Keratinocyte (primary cell): ENCODE measurements at regions not wholly inside any gene's neighbourhood (a gene's known extent, or its start where the extent isn't known, plus 50 kb on each side); places are given as distances from the start of the nearest gene placed in this dataset.
A peak's percentile ranks its signal among the peaks of the same experiment; 100 is the strongest.

Experiments used
- DNase-seq: peaks from one replicate; pipeline ENCODE4 v3.0.0-alpha.2; 2011; ENCODE audit warnings: low read depth, missing footprints, low spot score
- FAIRE-seq: peaks from 2 replicates; lab custom pipeline; 2011; peaks lifted over from hg19 to GRCh38; lab: Jason Lieb, UNC
- H2AFZ ChIP-seq: 2 replicates; pipeline ENCODE4 v1.6.0; 2012; ENCODE audit warnings: low read length, control low read depth, inconsistent platforms; ENCODE audit not compliant: control insufficient read depth
- H3K27ac ChIP-seq: 2 replicates; pipeline ENCODE4 v1.5.1; 2011; ENCODE audit warnings: low read length; ENCODE audit not compliant: control insufficient read depth, insufficient read depth
- H3K27me3 ChIP-seq: 3 replicates; pipeline ENCODE4 v1.6.0; 2011; ENCODE audit warnings: low read length; ENCODE audit not compliant: control insufficient read depth, insufficient read depth; ENCODE audit errors: extremely low read depth
- H3K36me3 ChIP-seq, 2 experiments: 2 replicates in 1 of 2; 3 replicates in 1 of 2; pipeline ENCODE4 v1.5.1; 2011; ENCODE audit warnings: low read length in 2 of 2, mild to moderate bottlenecking in 1 of 2; ENCODE audit not compliant: control insufficient read depth in 2 of 2, insufficient read depth in 2 of 2; ENCODE audit errors: extremely low read depth in 1 of 2
- H3K4me1 ChIP-seq: 3 replicates; pipeline ENCODE4 v1.5.1; 2011; ENCODE audit warnings: low read length; ENCODE audit not compliant: control insufficient read depth, insufficient read depth; ENCODE audit errors: extremely low read depth
- H3K4me2 ChIP-seq: 3 replicates; pipeline ENCODE4 v1.6.0; 2011; ENCODE audit warnings: low read depth, low read length; ENCODE audit not compliant: control insufficient read depth, insufficient read depth; ENCODE audit errors: extremely low read depth
- H3K4me3 ChIP-seq, 3 experiments: fragments of 200-600 bp in 1 of 3; sonication (generic) in 1 of 3; 2 replicates in 2 of 3; 3 replicates in 1 of 3; pipeline ENCODE4 v1.5.1; 2011 to 2016; ENCODE audit warnings: low read length in 3 of 3, mild to moderate bottlenecking in 3 of 3, control low read depth in 2 of 3, inconsistent platforms in 1 of 3, low read depth in 1 of 3, mixed read lengths in 1 of 3, mixed run types in 1 of 3, moderate library complexity in 1 of 3; ENCODE audit not compliant: control insufficient read depth in 2 of 3, insufficient read depth in 2 of 3; ENCODE audit errors: extremely low read depth in 1 of 3
- H3K79me2 ChIP-seq: 2 replicates; pipeline ENCODE4 v1.6.0; 2012; ENCODE audit warnings: low read length; ENCODE audit not compliant: control insufficient read depth, insufficient read depth
- H3K9ac ChIP-seq: 3 replicates; pipeline ENCODE4 v1.6.0; 2011; ENCODE audit warnings: low read length; ENCODE audit not compliant: control insufficient read depth, insufficient read depth; ENCODE audit errors: extremely low read depth
- H3K9me1 ChIP-seq: 3 replicates; pipeline ENCODE4 v1.6.0; 2011; ENCODE audit warnings: low read length; ENCODE audit not compliant: control insufficient read depth, insufficient read depth; ENCODE audit errors: extremely low read depth
- H3K9me3 ChIP-seq: 2 replicates; pipeline ENCODE4 v1.5.1; 2012; ENCODE audit warnings: low read depth, low read length; ENCODE audit not compliant: control insufficient read depth
- H4K20me1 ChIP-seq: 3 replicates; pipeline ENCODE4 v1.6.0; 2011; ENCODE audit warnings: low read length; ENCODE audit not compliant: control insufficient read depth, insufficient read depth; ENCODE audit errors: extremely low read depth
- CTCF ChIP-seq, 3 experiments: IDR thresholded peaks in 1 of 3; conservative IDR thresholded peaks in 1 of 3; optimal IDR thresholded peaks in 1 of 3; 2 replicates in 2 of 3; 3 replicates in 1 of 3; pipeline versions ENCODE3 to v1.5.1; 2011; ENCODE audit warnings: low read length in 3 of 3, mild to moderate bottlenecking in 3 of 3, moderate library complexity in 2 of 3, control low read depth in 1 of 3, inconsistent platforms in 1 of 3; ENCODE audit not compliant: insufficient read depth in 2 of 3; ENCODE audit errors: extremely low read depth in 1 of 3
- EZH2 ChIP-seq: IDR thresholded peaks from one replicate; pipeline ENCODE4 v1.6.1; 2012; ENCODE audit warnings: inconsistent platforms, mild to moderate bottlenecking, low read length, moderate library complexity
- dilution Hi-C: fragments of 300-500 bp; cut with MboI; formaldehyde crosslinking; loops from one replicate; pipeline ENCODE4 v1.7.0; 2020; ENCODE audit warnings: low sequenced_read_pairs; ENCODE audit not compliant: extremely low pct_ligation_motif_present

- H2AFZ ChIP-seq = no peak overlapping the region
These were observed 973.3 kb upstream of the TMEM132C start for GRCh38 chr12:127293507-127294310.

GRCh38 chr12:127294651-127295210 is 972.2 kb upstream of the TMEM132C start:
- no peak overlapping the region for H3K4me3 ChIP-seq
- H3K27ac ChIP-seq = no peak overlapping the region
- dilution Hi-C loops = no loop called here
- H3K36me3 ChIP-seq = no peaks in the 10 kb centered on the region
- H3K9me1 ChIP-seq = no peaks in the 10 kb centered on the region
- no peak overlapping the region for H3K9ac ChIP-seq
- no peaks in the 10 kb centered on the region for H3K4me1 ChIP-seq
- H3K27me3 ChIP-seq = no peaks in the 10 kb centered on the region
- H3K79me2 ChIP-seq = no peaks in the 10 kb centered on the region
- FAIRE-seq (no peak), DNase-seq (no peak)
- H4K20me1 ChIP-seq = no peaks in the 10 kb centered on the region
- no peak for TF ChIP-seq CTCF (optimal IDR thresholded peaks at IDR 0.05 in 1 of 3, IDR thresholded peaks at IDR 0.05 in 1 of 3, conservative IDR thresholded peaks at IDR 0.05 in 1 of 3; ENCODE audit: extremely low read depth in 1 of 3, insufficient read depth in 2 of 3, low read length in 3 of 3)
- TF ChIP-seq EZH2 = no peak
- H2AFZ ChIP-seq = no peak overlapping the region
- H3K4me2 ChIP-seq = no peak overlapping the region
- H3K9me3 ChIP-seq = peaks cover 2% of the 10 kb centered on the region

More at GRCh38 chr12:127293507-127294310, 973.3 kb upstream of the TMEM132C start:
- no peak for TF ChIP-seq EZH2
- TF ChIP-seq CTCF (optimal IDR thresholded peaks at IDR 0.05 in 1 of 3, IDR thresholded peaks at IDR 0.05 in 1 of 3, conservative IDR thresholded peaks at IDR 0.05 in 1 of 3; ENCODE audit: extremely low read depth in 1 of 3, insufficient read depth in 2 of 3, low read length in 3 of 3) = peak; percentile 93 to 100 (median 96)
- DNase-seq (no peak), FAIRE-seq (peak; percentile 77)
- Histone ChIP-seq H3K4me1 (no peaks in the 10 kb centered on the region), H3K4me3 (no peak overlapping the region), H3K36me3 (no peaks in the 10 kb centered on the region), H3K4me2 (no peak overlapping the region), H3K9ac (no peak overlapping the region), H4K20me1 (no peaks in the 10 kb centered on the region), H3K27ac (no peak overlapping the region), H3K79me2 (no peaks in the 10 kb centered on the region), H3K9me1 (no peaks in the 10 kb centered on the region), H3K9me3 (no peaks in the 10 kb centered on the region), H3K27me3 (no peaks in the 10 kb centered on the region)
- dilution Hi-C loops = no loop called here
